HG02798 (cell line): ENCODE measurements at regions not wholly inside any gene's neighbourhood (a gene's known extent, or its start where the extent isn't known, plus 50 kb on each side); places are given as distances from the start of the nearest gene placed in this dataset.
"Not testable (repeated sequence)": the region's sequence is repeated elsewhere in the genome, so short reads cannot be mapped to it uniquely, and the experiment has no call there.

Experiments
- ATAC-seq: cut with Tn5 transposase; IDR thresholded peaks from one replicate; pipeline ENCODE4 v1.9.1; 2021; ENCODE audit warnings: mild to moderate bottlenecking; ENCODE audit not compliant: unreplicated experiment, poor library complexity

- no peak for ATAC-seq
Observed at GRCh38 chr10:60623627-60624026, 154.7 kb upstream of the CDK1 start.

GRCh38 chr10:60621018-60621417, 157.3 kb upstream of the CDK1 start:
- no peak for ATAC-seq

GRCh38 chr10:60618861-60619260, 159.4 kb upstream of the CDK1 start:
- ATAC-seq: no peak

- ATAC-seq: no peak
Observed at GRCh38 chr10:60615541-60615940, 162.7 kb upstream of the CDK1 start.

- ATAC-seq: no peak
Observed at GRCh38 chr10:60614363-60614762, 163.9 kb upstream of the CDK1 start.

GRCh38 chr10:60613434-60613833, 164.8 kb upstream of the CDK1 start:
- no peak for ATAC-seq

GRCh38 chr10:60611291-60611747, 167.0 kb upstream of the CDK1 start:
- ATAC-seq: no peak

GRCh38 chr10:60607372-60607771, 170.9 kb upstream of the CDK1 start:
- ATAC-seq: no peak

GRCh38 chr10:60606343-60607080, 171.8 kb upstream of the CDK1 start:
- no peak for ATAC-seq

- no peak for ATAC-seq
Observed at GRCh38 chr10:60605476-60605875, 172.8 kb upstream of the CDK1 start.

GRCh38 chr10:60604342-60604741, 173.9 kb upstream of the CDK1 start:
- ATAC-seq: no peak

- no peak for ATAC-seq
Observed at GRCh38 chr10:60597513-60597912, 180.8 kb upstream of the CDK1 start.

- ATAC-seq: no peak
Observed at GRCh38 chr10:60595852-60596251, 182.4 kb upstream of the CDK1 start.

- no peak for ATAC-seq
Observed at GRCh38 chr10:60594476-60595051, 183.7 kb upstream of the CDK1 start.

GRCh38 chr10:60591119-60591518, 187.2 kb upstream of the CDK1 start:
- no peak for ATAC-seq

- ATAC-seq: no peak
Observed at GRCh38 chr10:60589376-60589775, 188.9 kb upstream of the CDK1 start.

- not testable (repeated sequence) for ATAC-seq
Observed at GRCh38 chr10:60581782-60582181, 192.1 kb upstream of the ANK3 start.

- no peak for ATAC-seq
Observed at GRCh38 chr10:60578217-60578616, 188.5 kb upstream of the ANK3 start.

- no peak for ATAC-seq
Observed at GRCh38 chr10:60576130-60577069, 186.7 kb upstream of the ANK3 start.

GRCh38 chr10:60575105-60575504, 185.4 kb upstream of the ANK3 start:
- no peak for ATAC-seq

- no peak for ATAC-seq
Observed at GRCh38 chr10:60574388-60574787, 184.7 kb upstream of the ANK3 start.
